Iris pigment epithelial cell (primary cell): ENCODE measurements at regions not wholly inside any gene's neighbourhood (a gene's known extent, or its start where the extent isn't known, plus 50 kb on each side); places are given as distances from the start of the nearest gene placed in this dataset.
A peak's percentile ranks its signal among the peaks of the same experiment; 100 is the strongest.
"Not testable (repeated sequence)": the region's sequence is repeated elsewhere in the genome, so short reads cannot be mapped to it uniquely, and the experiment has no call there.

ENCODE experiments used
- DNase-seq: peaks from one replicate; pipeline ENCODE4 v3.0.0-alpha.2; 2011; ENCODE audit warnings: low read depth

GRCh38 chr3:159371961-159372360 lies 570.1 kb downstream of the MFSD1 start:
- DNase-seq: no peak

GRCh38 chr3:159378396-159379194 lies 576.7 kb downstream of the MFSD1 start:
- DNase-seq: no peak

GRCh38 chr3:159380891-159381290 lies 579.0 kb downstream of the MFSD1 start:
- DNase-seq: no peak

- DNase-seq: no peak
Measured at GRCh38 chr3:159390656-159391212, 588.9 kb downstream of the MFSD1 start.

GRCh38 chr3:159397683-159398082 lies 591.0 kb upstream of the IL12A start:
- not testable (repeated sequence) for DNase-seq

GRCh38 chr3:159401069-159401468 lies 587.6 kb upstream of the IL12A start:
- DNase-seq: no peak

- not testable (repeated sequence) for DNase-seq
Measured at GRCh38 chr3:159409711-159410110, 578.9 kb upstream of the IL12A start.

GRCh38 chr3:159413319-159413718 lies 575.3 kb upstream of the IL12A start:
- DNase-seq: no peak

GRCh38 chr3:159416856-159417255 lies 571.8 kb upstream of the IL12A start:
- DNase-seq: peak; percentile 86

- DNase-seq: peak; percentile 29
Measured at GRCh38 chr3:159417761-159418160, 570.9 kb upstream of the IL12A start.

GRCh38 chr3:159418571-159419526 lies 569.8 kb upstream of the IL12A start:
- DNase-seq: peak; percentile 89

- DNase-seq: no peak
Measured at GRCh38 chr3:159429702-159430101, 558.9 kb upstream of the IL12A start.

- peak; percentile 50 for DNase-seq
Measured at GRCh38 chr3:159432682-159433340, 555.8 kb upstream of the IL12A start.

GRCh38 chr3:159439346-159439745 lies 549.3 kb upstream of the IL12A start:
- DNase-seq: no peak

GRCh38 chr3:159441279-159441678 lies 547.4 kb upstream of the IL12A start:
- no peak for DNase-seq

- peak; percentile 61 for DNase-seq
Measured at GRCh38 chr3:159443266-159443665, 545.4 kb upstream of the IL12A start.

GRCh38 chr3:159447841-159448240 lies 540.8 kb upstream of the IL12A start:
- no peak for DNase-seq

- DNase-seq: no peak
Measured at GRCh38 chr3:159448902-159449301, 539.7 kb upstream of the IL12A start.

GRCh38 chr3:159451067-159451466 lies 537.6 kb upstream of the IL12A start:
- no peak for DNase-seq

GRCh38 chr3:159451482-159451881 lies 537.2 kb upstream of the IL12A start:
- no peak for DNase-seq

- DNase-seq: no peak
Measured at GRCh38 chr3:159453036-159453435, 535.6 kb upstream of the IL12A start.

- no peak for DNase-seq
Measured at GRCh38 chr3:159453945-159454344, 534.7 kb upstream of the IL12A start.
